ENCODE measurements at regions not wholly inside any gene's neighbourhood (a gene's known extent, or its start where the extent isn't known, plus 50 kb on each side); places are given as distances from the start of the nearest gene placed in this dataset.
"Not testable (repeated sequence)": the region's sequence is repeated elsewhere in the genome, so short reads cannot be mapped to it uniquely, and the experiment has no call there.

- TF ChIP-seq CTCF (IDR thresholded peaks at IDR 0.05; ENCODE audit: low read depth, low read length, poor library complexity, severe bottlenecking); EZH2phosphoT487 (IDR thresholded peaks at IDR 0.05; ENCODE audit: borderline replicate concordance, low read length): not testable (repeated sequence)
Measured at GRCh38 chrX:23458957-23459356, 124.3 kb downstream of the PTCHD1 start.
